ENCODE measurements at regions not wholly inside any gene's neighbourhood (a gene's known extent, or its start where the extent isn't known, plus 50 kb on each side); places are given as distances from the start of the nearest gene placed in this dataset.
"Not testable (repeated sequence)": the region's sequence is repeated elsewhere in the genome, so short reads cannot be mapped to it uniquely, and the experiment has no call there.

DNA sequence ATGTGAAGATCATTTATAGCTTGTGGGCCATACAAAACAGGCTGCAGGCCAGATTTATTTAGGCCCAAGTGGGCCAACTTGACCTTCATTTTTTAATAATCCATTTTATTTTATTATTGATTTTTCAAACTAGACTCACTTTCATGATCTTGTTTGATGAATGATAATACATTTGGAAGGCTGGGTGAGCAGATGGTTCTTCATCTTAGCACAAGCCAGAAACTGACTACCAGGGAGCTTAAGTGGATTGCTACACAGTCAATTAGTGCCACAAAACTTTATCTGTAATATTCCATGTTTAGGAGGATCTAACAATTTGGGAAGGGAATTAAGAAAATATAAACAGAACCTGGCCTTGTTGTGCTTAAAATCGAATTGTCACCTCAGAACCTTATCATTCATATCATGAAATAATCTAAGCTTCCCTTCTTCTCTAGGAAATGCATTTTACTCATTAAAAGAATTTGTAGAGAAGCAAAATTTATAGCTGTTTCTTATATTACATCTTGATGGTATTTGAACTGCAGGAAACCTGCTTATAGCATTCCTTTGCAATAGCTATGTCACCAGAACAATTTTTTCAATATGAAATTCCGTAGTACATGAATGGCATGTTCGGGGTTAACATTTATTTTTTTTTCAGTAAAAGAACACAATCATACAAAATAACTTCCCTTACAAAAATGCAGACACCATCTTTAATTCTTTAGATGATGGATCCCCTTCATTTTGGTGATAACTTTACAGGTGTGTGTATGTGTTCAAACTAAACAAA, 62.0 kb upstream of the CSRP2 start:
- no peak overlapping the region for H3K4me3 ChIP-seq (ENCODE audit: control insufficient read depth, low read depth, low read length)
- no peak for DNase-seq (ENCODE audit: low read depth)
- TF ChIP-seq, protein P1, sequence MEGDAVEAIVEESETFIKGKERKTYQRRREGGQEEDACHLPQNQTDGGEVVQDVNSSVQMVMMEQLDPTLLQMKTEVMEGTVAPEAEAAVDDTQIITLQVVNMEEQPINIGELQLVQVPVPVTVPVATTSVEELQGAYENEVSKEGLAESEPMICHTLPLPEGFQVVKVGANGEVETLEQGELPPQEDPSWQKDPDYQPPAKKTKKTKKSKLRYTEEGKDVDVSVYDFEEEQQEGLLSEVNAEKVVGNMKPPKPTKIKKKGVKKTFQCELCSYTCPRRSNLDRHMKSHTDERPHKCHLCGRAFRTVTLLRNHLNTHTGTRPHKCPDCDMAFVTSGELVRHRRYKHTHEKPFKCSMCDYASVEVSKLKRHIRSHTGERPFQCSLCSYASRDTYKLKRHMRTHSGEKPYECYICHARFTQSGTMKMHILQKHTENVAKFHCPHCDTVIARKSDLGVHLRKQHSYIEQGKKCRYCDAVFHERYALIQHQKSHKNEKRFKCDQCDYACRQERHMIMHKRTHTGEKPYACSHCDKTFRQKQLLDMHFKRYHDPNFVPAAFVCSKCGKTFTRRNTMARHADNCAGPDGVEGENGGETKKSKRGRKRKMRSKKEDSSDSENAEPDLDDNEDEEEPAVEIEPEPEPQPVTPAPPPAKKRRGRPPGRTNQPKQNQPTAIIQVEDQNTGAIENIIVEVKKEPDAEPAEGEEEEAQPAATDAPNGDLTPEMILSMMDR (IDR thresholded peaks at IDR 0.05; ENCODE audit: control insufficient read depth, insufficient read depth, low read depth, low read length, missing control alignments) = no peak

DNA sequence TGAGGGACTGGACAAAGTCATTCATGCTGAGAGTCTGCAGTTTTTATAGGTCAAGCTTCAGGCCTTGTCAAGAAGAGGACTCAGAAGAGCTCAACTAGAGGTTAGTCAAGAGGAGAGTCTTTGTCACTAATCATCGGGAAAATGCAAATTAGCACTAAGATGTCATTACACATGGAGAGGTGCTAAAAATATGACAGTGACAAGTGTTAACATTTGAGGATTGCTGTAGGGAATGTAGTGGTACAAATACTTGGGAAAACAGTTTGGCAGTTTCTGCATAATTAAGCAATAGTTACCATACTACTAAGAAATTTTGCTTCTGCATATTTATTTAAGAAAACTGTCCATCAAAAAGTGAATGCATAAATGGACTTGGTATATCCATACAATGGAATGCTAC, 60.9 kb upstream of the CSRP2 start:
- no peak for DNase-seq (ENCODE audit: low read depth)
- no peak overlapping the region for H3K4me3 ChIP-seq (ENCODE audit: control insufficient read depth, low read depth, low read length)
- TF ChIP-seq, protein P1 (IDR thresholded peaks at IDR 0.05; ENCODE audit: control insufficient read depth, insufficient read depth, low read depth, low read length, missing control alignments) = no peak

DNA sequence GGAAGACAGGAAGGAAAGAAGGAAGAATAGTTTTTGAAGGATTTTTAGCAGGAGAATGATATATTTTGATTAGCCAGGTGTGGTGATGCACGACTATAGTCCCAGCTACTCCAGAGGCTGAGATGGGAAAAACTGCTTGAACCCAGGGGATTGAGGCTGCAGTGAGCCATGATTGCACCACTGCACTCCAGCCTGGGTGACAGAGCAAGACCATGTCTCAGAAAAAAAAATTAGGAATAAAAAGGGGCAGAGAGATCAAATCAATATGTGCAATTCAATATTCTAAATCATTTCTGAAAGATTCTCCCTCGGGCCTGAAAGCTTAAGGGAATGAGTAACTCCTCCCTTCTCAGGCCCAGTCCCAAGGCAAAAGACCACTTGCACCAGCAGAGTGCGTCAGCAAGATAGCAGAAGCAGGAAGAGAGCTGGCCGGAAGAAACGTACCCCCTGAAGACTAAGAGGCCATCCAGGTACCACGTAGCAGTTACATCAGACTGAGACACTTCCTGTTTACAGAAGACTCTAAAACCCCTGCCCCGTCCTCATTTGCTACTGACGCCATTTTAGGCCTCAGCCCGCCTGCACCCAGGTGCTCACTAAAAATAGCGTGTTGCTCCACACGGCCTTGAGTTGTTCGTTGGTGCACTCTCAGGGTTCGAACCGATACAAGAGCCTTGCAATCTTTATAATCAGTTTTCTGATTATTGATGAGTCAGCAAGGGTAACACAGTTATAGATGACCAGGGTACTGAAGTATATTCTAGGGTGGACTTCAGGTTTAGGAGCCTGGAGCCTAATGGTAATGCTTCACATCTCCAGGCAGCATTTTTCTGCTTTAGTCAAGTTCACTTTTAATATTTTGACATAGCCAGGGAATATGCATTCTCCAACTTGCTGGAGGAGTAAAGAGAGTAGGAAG, 57.7 kb upstream of the CSRP2 start:
- TF ChIP-seq, protein P1 (IDR thresholded peaks at IDR 0.05; ENCODE audit: control insufficient read depth, insufficient read depth, low read depth, low read length, missing control alignments) = no peak

DNA sequence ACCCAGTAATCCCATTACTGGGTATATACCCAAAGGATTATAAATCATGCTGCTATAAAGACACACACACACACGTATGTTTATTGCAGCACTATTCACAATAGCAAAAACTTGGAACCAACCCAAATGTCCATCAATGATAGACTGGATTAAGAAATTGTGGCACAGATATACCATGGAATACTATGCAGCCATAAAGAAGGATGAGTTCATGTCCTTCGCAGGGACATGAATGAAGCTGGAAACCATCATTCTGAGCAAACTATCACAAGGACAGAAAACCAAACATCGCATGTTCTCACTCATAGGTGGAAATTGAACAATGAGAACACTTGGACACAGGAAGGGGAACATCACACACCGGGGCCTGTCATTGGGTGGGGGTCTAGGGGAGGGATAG, 54.6 kb upstream of the CSRP2 start:
- not testable (repeated sequence) for H3K4me3 ChIP-seq (ENCODE audit: control insufficient read depth, low read depth, low read length); DNase-seq (ENCODE audit: low read depth)

More for the DNA sequence above, 57.7 kb upstream of the CSRP2 start:
- DNase-seq (ENCODE audit: low read depth) = no peak
- no peak overlapping the region for H3K4me3 ChIP-seq (ENCODE audit: control insufficient read depth, low read depth, low read length)

DNA sequence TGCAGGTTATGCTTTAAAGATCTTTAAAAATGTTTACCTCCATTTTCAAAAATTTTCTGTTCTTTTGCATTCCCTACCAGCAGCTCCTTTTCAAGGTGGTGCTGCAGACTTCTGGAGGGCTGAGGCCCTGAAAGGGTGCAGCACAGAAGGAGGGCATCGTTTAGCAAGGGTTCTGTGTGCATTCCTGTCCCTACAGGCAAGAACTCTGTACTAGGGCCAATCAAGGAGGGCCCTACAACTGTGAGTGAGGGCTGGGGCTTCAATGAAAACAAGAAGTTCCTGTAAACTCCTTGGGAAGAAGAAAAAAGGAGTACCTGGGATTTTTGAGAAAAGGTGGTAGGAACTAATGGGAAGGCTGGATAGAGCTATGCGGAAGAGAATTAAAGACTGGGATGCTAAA, 50.7 kb upstream of the CSRP2 start:
- TF ChIP-seq, protein P1 (IDR thresholded peaks at IDR 0.05; ENCODE audit: control insufficient read depth, insufficient read depth, low read depth, low read length, missing control alignments) = no peak
- no peak for DNase-seq (ENCODE audit: low read depth)
- H3K4me3 ChIP-seq (ENCODE audit: control insufficient read depth, low read depth, low read length) = no peak overlapping the region

Measured in AG09309 (cell line).